ENCODE measurements at regions not wholly inside any gene's neighbourhood (a gene's known extent, or its start where the extent isn't known, plus 50 kb on each side); places are given as distances from the start of the nearest gene placed in this dataset.

GRCh38 chr1:221793439-221794078, 51.7 kb upstream of the DUSP10 start:
- TF ChIP-seq ZFP3 (CRISPR knock-in tag; IDR thresholded peaks at IDR 0.05): no peak
- no peak for TF ChIP-seq ZFP30 (CRISPR knock-in tag; IDR thresholded peaks at IDR 0.05)
- no peak for TF ChIP-seq ISL1 (CRISPR knock-in tag; IDR thresholded peaks at IDR 0.05)
- TF ChIP-seq OSR1 (CRISPR knock-in tag; IDR thresholded peaks at IDR 0.05): no peak
- TF ChIP-seq, protein P1, sequence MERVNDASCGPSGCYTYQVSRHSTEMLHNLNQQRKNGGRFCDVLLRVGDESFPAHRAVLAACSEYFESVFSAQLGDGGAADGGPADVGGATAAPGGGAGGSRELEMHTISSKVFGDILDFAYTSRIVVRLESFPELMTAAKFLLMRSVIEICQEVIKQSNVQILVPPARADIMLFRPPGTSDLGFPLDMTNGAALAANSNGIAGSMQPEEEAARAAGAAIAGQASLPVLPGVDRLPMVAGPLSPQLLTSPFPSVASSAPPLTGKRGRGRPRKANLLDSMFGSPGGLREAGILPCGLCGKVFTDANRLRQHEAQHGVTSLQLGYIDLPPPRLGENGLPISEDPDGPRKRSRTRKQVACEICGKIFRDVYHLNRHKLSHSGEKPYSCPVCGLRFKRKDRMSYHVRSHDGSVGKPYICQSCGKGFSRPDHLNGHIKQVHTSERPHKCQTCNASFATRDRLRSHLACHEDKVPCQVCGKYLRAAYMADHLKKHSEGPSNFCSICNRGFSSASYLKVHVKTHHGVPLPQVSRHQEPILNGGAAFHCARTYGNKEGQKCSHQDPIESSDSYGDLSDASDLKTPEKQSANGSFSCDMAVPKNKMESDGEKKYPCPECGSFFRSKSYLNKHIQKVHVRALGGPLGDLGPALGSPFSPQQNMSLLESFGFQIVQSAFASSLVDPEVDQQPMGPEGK (CRISPR knock-in tag; IDR thresholded peaks at IDR 0.05; ENCODE audit: borderline replicate concordance): no peak
- TF ChIP-seq, protein P2, sequence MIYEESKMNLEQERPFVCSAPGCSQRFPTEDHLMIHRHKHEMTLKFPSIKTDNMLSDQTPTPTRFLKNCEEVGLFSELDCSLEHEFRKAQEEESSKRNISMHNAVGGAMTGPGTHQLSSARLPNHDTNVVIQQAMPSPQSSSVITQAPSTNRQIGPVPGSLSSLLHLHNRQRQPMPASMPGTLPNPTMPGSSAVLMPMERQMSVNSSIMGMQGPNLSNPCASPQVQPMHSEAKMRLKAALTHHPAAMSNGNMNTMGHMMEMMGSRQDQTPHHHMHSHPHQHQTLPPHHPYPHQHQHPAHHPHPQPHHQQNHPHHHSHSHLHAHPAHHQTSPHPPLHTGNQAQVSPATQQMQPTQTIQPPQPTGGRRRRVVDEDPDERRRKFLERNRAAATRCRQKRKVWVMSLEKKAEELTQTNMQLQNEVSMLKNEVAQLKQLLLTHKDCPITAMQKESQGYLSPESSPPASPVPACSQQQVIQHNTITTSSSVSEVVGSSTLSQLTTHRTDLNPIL (CRISPR knock-in tag; IDR thresholded peaks at IDR 0.05; ENCODE audit: low read depth): no peak
- TF ChIP-seq RARB (CRISPR knock-in tag; IDR thresholded peaks at IDR 0.05): no peak
- no peak for TF ChIP-seq ESRRG (CRISPR knock-in tag; IDR thresholded peaks at IDR 0.05)
- no peak for TF ChIP-seq POU6F1 (CRISPR knock-in tag; IDR thresholded peaks at IDR 0.05; ENCODE audit: borderline replicate concordance, low read depth)
- TF ChIP-seq ARNTL (CRISPR knock-in tag; IDR thresholded peaks at IDR 0.05; ENCODE audit: borderline replicate concordance, low read depth): no peak
- no peak for TF ChIP-seq TOX (CRISPR knock-in tag; IDR thresholded peaks at IDR 0.05; ENCODE audit: borderline replicate concordance)
- TF ChIP-seq BACH2 (CRISPR knock-in tag; IDR thresholded peaks at IDR 0.05; ENCODE audit: borderline replicate concordance): no peak
- TF ChIP-seq ZC3H10 (CRISPR knock-in tag; IDR thresholded peaks at IDR 0.05): no peak
- no peak for TF ChIP-seq ZNF70 (CRISPR knock-in tag; IDR thresholded peaks at IDR 0.05)

All from SK-N-SH treated with all-trans-retinoic acid at 6 μM for 48 hours (cell line).